Testis (tissue), 2 donors: ENCODE measurements at regions not wholly inside any gene's neighbourhood (a gene's known extent, or its start where the extent isn't known, plus 50 kb on each side); places are given as distances from the start of the nearest gene placed in this dataset.

ENCODE experiments used
- DNase-seq: peaks from one replicate; pipeline ENCODE4 v3.0.0-alpha.2; 2019
- H3K27ac ChIP-seq, 2 donors: fragments of 200-600 bp; sonication (generic); one replicate each; pipeline ENCODE4 v1.5.1; 2019
- H3K27me3 ChIP-seq: fragments of 200-600 bp; sonication (generic); one replicate; pipeline ENCODE4 v1.5.1; 2019
- H3K36me3 ChIP-seq: fragments of 200-600 bp; sonication (generic); one replicate; pipeline ENCODE4 v1.5.1; 2017; ENCODE audit warnings: low read depth; ENCODE audit errors: missing control alignments
- H3K4me1 ChIP-seq: fragments of 200-600 bp; sonication (generic); one replicate; pipeline ENCODE4 v1.5.1; 2019
- H3K4me3 ChIP-seq, 2 donors: fragments of 200-600 bp; sonication (generic); one replicate each; pipeline ENCODE4 v1.5.1; 2017 to 2019
- H3K9me3 ChIP-seq: fragments of 200-600 bp; sonication (generic); one replicate; pipeline ENCODE4 v1.5.1; 2017
- CTCF ChIP-seq, 3 experiments: fragments of 450-650 bp in 2 of 3; fragments of 200-600 bp in 1 of 3; sonication (generic) in 1 of 3; IDR thresholded peaks; one replicate each; pipeline ENCODE4 v1.5.1; 2016 to 2019; ENCODE audit warnings: antibody characterized with exemption in 3 of 3, mild to moderate bottlenecking in 2 of 3, moderate library complexity in 1 of 3
- POLR2A ChIP-seq: fragments of 450-650 bp; IDR thresholded peaks from one replicate; pipeline ENCODE4 v1.6.1; 2017; ENCODE audit warnings: antibody characterized with exemption, mild to moderate bottlenecking, moderate library complexity
- WGBS, 2 donors: methylation state at CpG; one replicate each; pipeline ENCODE4 v1.1.5; 2018; 5-methylcytosine and 5-hydroxymethylcytosine counted together
- intact Hi-C: fragments of 100-400 bp; cut with DNase I; formaldehyde crosslinking; loops from one replicate; pipeline ENCODE4 v1.15.1; 2023; ENCODE audit warnings: low total_unique reads

GRCh38 chr2:8528863-8529262 is 153.0 kb upstream of the ID2 start:
- H3K9me3 ChIP-seq, result no peaks in the 10 kb centered on the region
- intact Hi-C loops, result no loop called here
- H3K36me3 ChIP-seq, result no peaks in the 10 kb centered on the region
- 80 to 98% methylated on average over 3 of the region's 3 CpGs for WGBS, 2 donors
- DNase-seq, result no peak
- TF ChIP-seq POLR2A (no peak), CTCF (IDR thresholded peaks at IDR 0.05) (no peak)
- H3K27ac ChIP-seq, result no peak overlapping the region
- H3K4me1 ChIP-seq, result peaks cover 8% of the 10 kb centered on the region
- H3K4me3 ChIP-seq, result no peak overlapping the region
- no peaks in the 10 kb centered on the region for H3K27me3 ChIP-seq

DNA sequence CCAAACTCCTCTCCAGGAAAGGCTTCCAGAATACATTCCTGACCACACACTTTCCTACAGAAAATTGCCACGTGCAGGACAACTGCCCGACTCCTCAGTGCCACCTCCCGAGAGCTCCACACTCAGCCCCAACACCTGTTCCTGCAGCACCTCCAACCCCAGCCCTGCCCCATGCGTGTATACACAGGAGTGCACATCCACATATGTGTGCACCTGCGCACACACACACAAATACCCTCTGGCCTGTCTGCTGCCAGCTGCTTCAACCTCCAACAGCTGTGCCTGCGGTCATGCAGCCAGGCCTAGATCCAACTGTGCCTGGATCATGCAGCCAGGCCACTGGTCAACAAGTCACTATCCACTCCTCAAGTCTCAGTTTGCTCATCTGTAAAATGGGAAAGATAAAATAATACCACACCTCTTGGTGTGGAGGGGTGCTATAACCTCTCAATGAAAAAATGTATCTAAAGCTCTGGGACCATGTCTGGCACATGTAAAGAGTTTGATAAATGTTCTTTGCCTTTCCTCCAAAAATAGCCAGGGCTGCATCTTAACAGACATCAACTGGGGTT is 152.1 kb upstream of the ID2 start:
- Histone ChIP-seq H3K4me3 (no peak overlapping the region), H3K36me3 (no peaks in the 10 kb centered on the region), H3K27ac (no peak overlapping the region), H3K9me3 (no peaks in the 10 kb centered on the region), H3K4me1 (peaks cover 8% of the 10 kb centered on the region), H3K27me3 (no peaks in the 10 kb centered on the region)
- TF ChIP-seq POLR2A, result no peak
- TF ChIP-seq CTCF (IDR thresholded peaks at IDR 0.05), result no peak
- no peak for DNase-seq
- intact Hi-C loops, result no loop called here
- 89 to 98% methylated on average over 6 of the region's 6 CpGs for WGBS, 2 donors

DNA sequence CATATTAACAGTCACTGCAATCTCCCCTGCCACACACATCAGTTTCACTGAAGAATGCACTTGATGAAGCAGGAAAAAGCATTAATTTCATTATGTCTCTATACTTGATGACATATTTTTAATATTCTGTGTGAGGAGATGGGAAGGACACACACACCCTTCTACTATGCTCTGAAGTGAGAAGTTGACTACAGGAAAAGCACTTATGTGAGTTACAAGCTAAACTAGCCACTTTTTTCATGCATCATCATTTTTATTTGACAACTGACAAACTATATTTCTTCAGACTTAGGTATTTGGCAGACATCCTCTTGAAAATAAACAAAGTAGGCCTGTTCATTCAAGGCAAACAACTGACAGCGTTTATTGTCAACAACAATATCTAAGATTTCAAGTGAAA is 150.4 kb upstream of the ID2 start:
- WGBS, 2 donors, result 90 to 92% methylated on average over 1 of the region's 1 CpG
- Histone ChIP-seq H3K27me3 (no peaks in the 10 kb centered on the region), H3K36me3 (no peaks in the 10 kb centered on the region), H3K4me3 (no peak overlapping the region), H3K4me1 (peaks cover 8% of the 10 kb centered on the region), H3K27ac (no peak overlapping the region), H3K9me3 (no peaks in the 10 kb centered on the region)
- no peak for DNase-seq
- TF ChIP-seq POLR2A (no peak), CTCF (IDR thresholded peaks at IDR 0.05) (no peak)
- intact Hi-C loops, result no loop called here

- intact Hi-C loops, result no loop called here
- H3K9me3 ChIP-seq, result no peaks in the 10 kb centered on the region
- DNase-seq, result no peak
- WGBS, 2 donors, result 91 to 94% methylated on average over 5 of the region's 5 CpGs
- peaks cover 10% of the 10 kb centered on the region for H3K4me1 ChIP-seq
- no peak overlapping the region for H3K4me3 ChIP-seq
- H3K27me3 ChIP-seq, result no peaks in the 10 kb centered on the region
- TF ChIP-seq POLR2A (no peak), CTCF (IDR thresholded peaks at IDR 0.05) (no peak)
- H3K36me3 ChIP-seq, result no peaks in the 10 kb centered on the region
- no peak overlapping the region for H3K27ac ChIP-seq
Observed at GRCh38 chr2:8532438-8532837, 149.4 kb upstream of the ID2 start.

DNA sequence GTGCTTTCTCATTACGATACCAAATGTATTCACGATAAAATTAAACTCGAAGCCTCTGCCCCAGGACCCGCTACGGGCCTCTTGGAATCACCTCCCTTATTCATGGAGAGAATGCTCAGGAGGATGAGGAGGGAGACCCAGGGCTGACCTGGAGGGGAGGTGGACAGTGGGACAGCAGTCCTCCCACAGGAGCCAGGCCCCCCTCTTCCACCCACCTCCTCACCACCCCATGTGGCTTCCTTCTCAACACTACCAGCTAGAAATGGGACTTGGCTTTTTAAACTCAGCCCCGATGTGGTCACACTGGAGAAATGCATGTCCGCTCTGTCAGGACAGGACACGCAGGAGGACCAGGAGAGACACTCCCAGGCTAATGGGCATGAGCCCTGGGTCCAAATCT is 147.9 kb upstream of the ID2 start:
- no peak for DNase-seq
- H3K9me3 ChIP-seq, result no peaks in the 10 kb centered on the region
- TF ChIP-seq CTCF (IDR thresholded peaks at IDR 0.05) (no peak), POLR2A (no peak)
- H3K4me1 ChIP-seq, result peaks cover 10% of the 10 kb centered on the region
- no peaks in the 10 kb centered on the region for H3K36me3 ChIP-seq
- intact Hi-C loops, result no loop called here
- H3K4me3 ChIP-seq, result no peak overlapping the region
- no peaks in the 10 kb centered on the region for H3K27me3 ChIP-seq
- WGBS, 2 donors, result 95% methylated on average over 8 of the region's 8 CpGs
- no peak overlapping the region for H3K27ac ChIP-seq
